GM21381 (cell line): ENCODE measurements at regions not wholly inside any gene's neighbourhood (a gene's known extent, or its start where the extent isn't known, plus 50 kb on each side); places are given as distances from the start of the nearest gene placed in this dataset.
"Not testable (repeated sequence)": the region's sequence is repeated elsewhere in the genome, so short reads cannot be mapped to it uniquely, and the experiment has no call there.

Source experiments
- ATAC-seq: cut with Tn5 transposase; IDR thresholded peaks from one replicate; pipeline ENCODE4 v1.9.1; 2021; ENCODE audit warnings: mild to moderate bottlenecking, moderate library complexity; ENCODE audit not compliant: unreplicated experiment

DNA sequence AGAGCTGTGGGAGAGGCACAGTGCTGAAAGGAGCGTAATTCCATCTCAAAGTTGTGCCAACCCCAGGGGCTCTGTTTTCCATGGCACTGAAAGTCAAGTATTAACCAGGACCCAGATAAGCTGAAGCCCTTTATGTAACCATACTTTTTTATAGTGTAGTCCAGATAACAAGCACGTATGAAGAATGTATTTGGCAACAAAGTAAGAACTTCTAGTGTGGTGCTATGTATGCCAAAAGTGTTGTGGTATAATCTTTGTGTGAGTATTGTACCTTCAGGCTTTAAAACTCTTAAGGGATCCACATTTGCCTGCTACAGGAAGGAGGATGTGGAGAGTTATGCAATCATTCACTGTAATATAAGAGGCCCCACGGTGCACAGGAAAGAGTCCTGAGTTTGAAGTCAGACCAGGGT lies 129.4 kb downstream of the IBTK start:
- ATAC-seq: no peak

GRCh38 chr6:82114748-82115147 lies 132.8 kb downstream of the IBTK start:
- ATAC-seq: no peak

GRCh38 chr6:82113231-82113630 lies 134.3 kb downstream of the IBTK start:
- ATAC-seq: no peak

DNA sequence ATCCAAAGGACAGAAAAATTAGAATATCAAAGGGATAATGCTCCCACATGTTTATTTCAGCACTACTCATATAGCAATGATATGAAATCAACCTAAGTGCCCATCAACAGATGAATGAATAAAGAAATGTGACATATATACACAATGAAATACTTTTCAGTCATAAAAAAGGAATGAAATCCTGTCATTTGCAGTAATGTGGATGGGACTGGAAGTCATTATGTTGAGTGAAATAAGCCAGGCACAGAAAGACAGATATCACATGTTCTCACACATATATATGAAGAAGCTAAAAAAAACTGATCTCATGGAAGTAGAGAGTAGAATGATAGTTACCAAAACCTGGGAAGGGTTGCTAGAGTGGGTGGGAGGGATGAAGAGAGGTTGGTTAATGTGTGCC lies 135.7 kb downstream of the IBTK start:
- ATAC-seq: no peak

- no peak for ATAC-seq
These were observed 136.4 kb downstream of the IBTK start for GRCh38 chr6:82111114-82111513.

GRCh38 chr6:82103171-82103570 lies 144.4 kb downstream of the IBTK start:
- ATAC-seq: not testable (repeated sequence)

DNA sequence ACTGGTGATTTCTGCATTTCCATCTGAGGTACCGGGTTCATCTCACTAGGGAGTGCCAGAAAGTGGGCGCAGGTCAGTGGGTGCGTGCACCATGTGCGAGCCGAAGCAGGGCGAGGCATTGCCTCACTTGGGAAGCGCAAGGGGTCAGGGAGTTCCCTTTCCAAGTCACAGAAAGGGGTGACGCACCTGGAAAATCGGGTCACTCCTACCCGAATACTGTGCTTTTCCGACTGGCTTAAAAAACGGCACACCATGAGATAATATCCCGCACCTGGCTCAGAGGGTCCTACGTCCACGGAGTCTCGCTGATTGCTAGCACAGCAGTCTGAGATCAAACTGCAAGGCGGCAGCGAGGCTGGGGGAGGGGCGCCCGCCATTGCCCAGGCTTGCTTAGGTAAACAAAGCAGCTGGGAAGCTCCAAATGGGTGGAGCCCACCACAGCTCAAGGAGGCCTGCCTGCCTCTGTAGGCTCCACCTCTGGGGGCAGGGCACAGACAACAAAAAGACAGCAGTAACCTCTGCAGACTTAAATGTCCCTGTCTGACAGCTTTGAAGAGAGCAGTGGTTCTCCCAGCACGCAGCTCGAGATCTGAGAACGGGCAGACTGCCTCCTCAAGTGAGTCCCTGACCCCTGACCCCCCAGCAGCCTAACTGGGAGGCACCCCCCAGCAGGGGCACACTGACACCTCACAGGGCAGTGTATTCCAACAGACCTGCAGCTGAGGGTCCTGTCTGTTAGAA lies 146.0 kb downstream of the IBTK start:
- not testable (repeated sequence) for ATAC-seq

- not testable (repeated sequence) for ATAC-seq
These were observed 146.8 kb downstream of the IBTK start for GRCh38 chr6:82100763-82101162.

- no peak for ATAC-seq
These were observed 149.9 kb downstream of the IBTK start for GRCh38 chr6:82097676-82098075.

DNA sequence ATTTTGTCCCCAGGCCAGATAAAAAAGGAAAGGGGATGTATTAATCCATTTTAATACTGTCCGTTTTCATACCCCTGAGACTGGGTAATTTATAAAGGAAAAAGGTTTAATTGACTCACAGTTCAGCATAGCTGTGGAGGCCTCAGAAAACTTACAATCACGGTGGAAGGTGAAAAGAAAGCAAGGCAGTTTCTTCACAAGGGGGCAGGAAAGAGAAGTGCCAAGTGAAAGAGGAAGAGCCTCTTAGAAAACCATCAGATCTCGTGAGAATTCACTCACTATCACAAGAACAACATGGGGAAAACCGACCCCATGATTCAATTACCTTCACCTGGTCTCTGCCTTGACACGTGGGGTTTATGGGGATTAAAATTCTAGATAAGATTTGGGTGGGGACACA lies 152.5 kb downstream of the IBTK start:
- no peak for ATAC-seq

GRCh38 chr6:82094166-82094806 lies 153.3 kb downstream of the IBTK start:
- no peak for ATAC-seq

GRCh38 chr6:82088978-82089771 lies 158.4 kb downstream of the IBTK start:
- ATAC-seq: no peak

- no peak for ATAC-seq
These were observed 160.6 kb downstream of the IBTK start for GRCh38 chr6:82086944-82087343.

GRCh38 chr6:82085701-82086100 lies 161.8 kb downstream of the IBTK start:
- ATAC-seq: no peak

DNA sequence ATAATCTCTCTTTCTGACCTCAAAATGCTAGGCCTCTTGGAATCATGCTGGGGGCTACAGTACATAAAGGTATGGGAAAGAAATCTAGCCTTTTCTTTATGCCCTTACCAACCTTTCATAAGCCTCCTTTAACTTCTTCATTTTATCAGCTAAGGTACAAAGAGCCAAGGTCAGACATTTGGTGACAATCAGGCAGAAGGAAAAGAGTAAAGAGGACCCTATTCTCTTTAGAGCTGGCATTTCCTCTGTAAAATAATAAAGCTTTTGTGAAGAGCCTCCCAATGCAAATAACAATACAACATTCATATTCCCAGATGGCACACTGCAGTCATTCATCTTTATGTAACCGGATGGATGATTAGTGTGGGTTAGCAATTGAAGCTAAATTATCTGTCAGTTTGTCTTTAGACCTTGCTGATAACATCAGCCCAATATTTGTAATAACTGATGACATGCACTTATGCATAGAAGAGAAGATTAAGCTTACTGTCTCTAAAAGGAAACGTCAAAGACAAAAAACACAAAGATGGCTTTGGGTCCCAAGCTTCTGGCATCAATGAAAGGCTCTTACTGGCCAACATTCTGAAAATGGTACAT lies 163.1 kb downstream of the IBTK start:
- no peak for ATAC-seq

- ATAC-seq: no peak
These were observed 163.9 kb downstream of the IBTK start for GRCh38 chr6:82083646-82084045.

- ATAC-seq: no peak
These were observed 166.8 kb downstream of the IBTK start for GRCh38 chr6:82080767-82081166.

GRCh38 chr6:82078286-82078908 lies 169.1 kb downstream of the IBTK start:
- no peak for ATAC-seq

GRCh38 chr6:82076916-82077315 lies 170.6 kb downstream of the IBTK start:
- ATAC-seq: no peak

GRCh38 chr6:82074556-82074955 lies 173.0 kb downstream of the IBTK start:
- ATAC-seq: no peak

DNA sequence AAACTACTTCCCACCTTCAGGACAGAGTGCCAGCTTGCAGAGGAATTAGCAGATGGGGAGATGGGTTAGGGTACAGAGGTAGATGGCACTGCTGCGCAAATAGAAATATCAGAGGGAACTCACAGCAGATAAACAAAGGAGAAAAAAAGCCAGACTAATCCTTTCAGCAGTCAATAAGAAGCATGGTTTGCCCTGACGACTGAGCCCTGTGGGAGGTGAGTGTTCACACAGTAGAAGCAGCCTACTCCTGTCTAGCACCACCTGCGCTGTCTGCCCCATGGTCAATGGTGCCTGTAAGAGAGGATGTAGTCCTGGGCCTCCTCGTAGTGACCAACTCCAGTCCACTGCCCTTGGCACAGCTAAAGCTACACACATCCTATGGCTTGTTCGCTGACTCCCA lies 174.1 kb downstream of the IBTK start:
- ATAC-seq: no peak
